Neural cell (in vitro differentiated cells): ENCODE measurements at regions not wholly inside any gene's neighbourhood (a gene's known extent, or its start where the extent isn't known, plus 50 kb on each side); places are given as distances from the start of the nearest gene placed in this dataset.

Experiments
- H2AFZ ChIP-seq: fragments of 200-600, 300-800 bp; sonication (generic), shearing (Covaris generic); 2 replicates; pipeline ENCODE4 v1.6.0; 2014; ENCODE audit warnings: low read depth, mild to moderate bottlenecking, antibody characterized with exemption, low read length, moderate library complexity
- H3F3A ChIP-seq: fragments of 200-600 bp; shearing (Covaris generic); 2 replicates; pipeline ENCODE4 v1.6.1; 2016; ENCODE audit warnings: mild to moderate bottlenecking, moderate library complexity, mixed read lengths, antibody characterized with exemption, low read length; ENCODE audit not compliant: insufficient read depth, poor library complexity, severe bottlenecking
- H3K27ac ChIP-seq: fragments of 200-600, 300-800 bp; sonication (generic), shearing (Covaris generic); 2 replicates; pipeline ENCODE4 v1.5.1; 2014; ENCODE audit warnings: mild to moderate bottlenecking, low read length, moderate library complexity
- H3K27me3 ChIP-seq: fragments of 300-800, 200-600 bp; sonication (generic), shearing (Covaris generic); 2 replicates; pipeline ENCODE4 v1.6.0; 2014; ENCODE audit warnings: mild to moderate bottlenecking, low read depth, low read length, moderate library complexity; ENCODE audit not compliant: insufficient read depth
- H3K36me3 ChIP-seq: fragments of 300-800, 200-600 bp; sonication (generic), shearing (Covaris generic); 2 replicates; pipeline ENCODE4 v1.5.1; 2014; ENCODE audit warnings: mild to moderate bottlenecking, antibody characterized with exemption, low read length, moderate library complexity; ENCODE audit not compliant: insufficient read depth
- H3K4me2 ChIP-seq: fragments of 300-800, 200-600 bp; sonication (generic), shearing (Covaris generic); 2 replicates; pipeline ENCODE4 v1.6.0; 2014; ENCODE audit warnings: mild to moderate bottlenecking, low read length
- H3K4me3 ChIP-seq: fragments of 300-800, 200-600 bp; sonication (generic), shearing (Covaris generic); 2 replicates; pipeline ENCODE4 v1.5.1; 2014; ENCODE audit warnings: mild to moderate bottlenecking, low read length, moderate library complexity
- H3K79me2 ChIP-seq: fragments of 200-600 bp; shearing (Covaris generic); replicated peaks from 2 replicates; pipeline ENCODE4 v1.6.0; 2014; ENCODE audit warnings: mild to moderate bottlenecking, low read length, moderate library complexity; ENCODE audit not compliant: insufficient read depth
- H3K9ac ChIP-seq: fragments of 300-800, 200-600 bp; sonication (generic), shearing (Covaris generic); 2 replicates; pipeline ENCODE4 v1.6.1; 2016; ENCODE audit warnings: mild to moderate bottlenecking, low read length, mixed read lengths
- H3K9me2 ChIP-seq: fragments of 200-600 bp; shearing (Covaris generic); 2 replicates; pipeline ENCODE4 v1.6.1; 2016; ENCODE audit warnings: mild to moderate bottlenecking, low read length, mixed read lengths; ENCODE audit not compliant: insufficient read depth
- H3K9me3 ChIP-seq: fragments of 200-600, 300-800 bp; sonication (generic), shearing (Covaris generic); 2 replicates; pipeline ENCODE4 v1.6.1; 2016; ENCODE audit warnings: mild to moderate bottlenecking, mixed run types, low read length, moderate library complexity, mixed read lengths
- H4K20me1 ChIP-seq: fragments of 200-600 bp; shearing (Covaris generic); 2 replicates; pipeline ENCODE4 v1.6.1; 2016; ENCODE audit warnings: mild to moderate bottlenecking, mixed run types; ENCODE audit not compliant: insufficient read depth
- CTCF ChIP-seq: fragments of 450-650 bp; IDR thresholded peaks from 2 replicates; pipeline ENCODE4 v1.5.1; 2014; ENCODE audit warnings: antibody characterized with exemption, mild to moderate bottlenecking, moderate library complexity; ENCODE audit not compliant: poor library complexity, severe bottlenecking
- EP300 ChIP-seq: fragments of 450-650 bp; conservative IDR thresholded peaks from 2 replicates; pipeline ENCODE4 v1.6.1; 2014; ENCODE audit warnings: antibody characterized with exemption, mild to moderate bottlenecking, moderate library complexity; ENCODE audit not compliant: poor library complexity, severe bottlenecking
- EZH2 ChIP-seq: fragments of 200-600, 300-800 bp; shearing (Covaris generic), sonication (generic); IDR thresholded peaks from 2 replicates; pipeline ENCODE4 v1.6.1; 2014; ENCODE audit warnings: antibody characterized with exemption, low read length, borderline replicate concordance, mild to moderate bottlenecking; ENCODE audit not compliant: insufficient read depth, poor library complexity, severe bottlenecking
- MXI1 ChIP-seq: fragments of 450-650 bp; conservative IDR thresholded peaks from 2 replicates; pipeline ENCODE4 v1.6.1; 2014; ENCODE audit warnings: antibody characterized with exemption, mild to moderate bottlenecking; ENCODE audit not compliant: poor library complexity, severe bottlenecking
- POLR2AphosphoS5 ChIP-seq: IDR thresholded peaks from 2 replicates; pipeline ENCODE4 v1.6.1; 2012
- RAD21 ChIP-seq: fragments of 450-650 bp; conservative IDR thresholded peaks from 2 replicates; pipeline ENCODE4 v1.6.1; 2014; ENCODE audit warnings: antibody characterized with exemption, mild to moderate bottlenecking, moderate library complexity
- REST ChIP-seq: IDR thresholded peaks from 2 replicates; pipeline ENCODE4 v1.6.1; 2012; ENCODE audit warnings: borderline replicate concordance
- SMC3 ChIP-seq: fragments of 450-650 bp; conservative IDR thresholded peaks from 2 replicates; pipeline ENCODE4 v1.6.1; 2014; ENCODE audit warnings: antibody characterized with exemption, mild to moderate bottlenecking, moderate library complexity; ENCODE audit not compliant: poor library complexity
- TAF1 ChIP-seq: IDR thresholded peaks from 2 replicates; pipeline ENCODE4 v1.6.1; 2012; ENCODE audit warnings: low read depth

- no peaks in the 10 kb centered on the region for H3K79me2 ChIP-seq
- no peaks in the 10 kb centered on the region for H3K9me2 ChIP-seq
- no peaks in the 10 kb centered on the region for H3F3A ChIP-seq
- no peaks in the 10 kb centered on the region for H3K27me3 ChIP-seq
- no peak overlapping the region for H3K4me2 ChIP-seq
- H4K20me1 ChIP-seq = no peaks in the 10 kb centered on the region
- H3K36me3 ChIP-seq = no peaks in the 10 kb centered on the region
- no peak overlapping the region for H3K9ac ChIP-seq
- no peak overlapping the region for H2AFZ ChIP-seq
- peak; percentile 38 for TF ChIP-seq REST
- TF ChIP-seq TAF1 = no peak
- no peak for TF ChIP-seq EZH2
- peak; percentile 97 for TF ChIP-seq EP300
- TF ChIP-seq RAD21 = peak; percentile 12
- TF ChIP-seq POLR2AphosphoS5 = peak; percentile 74
- peak overlapping the region; percentile 28 for H3K4me3 ChIP-seq
- no peaks in the 10 kb centered on the region for H3K9me3 ChIP-seq
- peak overlapping the region; percentile 30 for H3K27ac ChIP-seq
These were observed 112.1 kb downstream of the LACC1 start for GRCh38 chr13:43991773-43992201.

DNA sequence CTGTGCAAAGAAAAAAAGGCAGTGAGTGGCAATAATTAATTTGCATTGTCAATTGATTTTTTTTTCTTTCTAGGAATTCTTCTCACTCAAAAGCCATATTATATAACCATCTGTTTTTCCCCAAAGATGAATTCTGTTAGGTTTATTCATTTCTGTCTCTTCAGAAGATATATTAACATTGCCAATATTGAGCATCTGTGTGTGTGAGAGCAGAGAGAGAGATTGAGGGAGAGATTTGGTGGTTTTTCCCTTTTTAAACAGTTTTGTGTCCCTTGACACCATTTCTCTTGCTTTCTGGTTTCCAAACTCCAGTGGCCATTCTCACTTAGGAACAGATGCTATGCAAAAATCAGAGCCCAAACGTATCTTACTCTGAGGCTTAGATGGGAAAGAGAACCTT lies 112.5 kb downstream of the LACC1 start:
- H3K36me3 ChIP-seq = no peaks in the 10 kb centered on the region
- peak overlapping the region; percentile 30 for H3K27ac ChIP-seq
- no peaks in the 10 kb centered on the region for H3K27me3 ChIP-seq
- H3K9me3 ChIP-seq = no peaks in the 10 kb centered on the region
- H3K9me2 ChIP-seq = no peaks in the 10 kb centered on the region
- no peak overlapping the region for H2AFZ ChIP-seq
- H3K9ac ChIP-seq = no peak overlapping the region
- no peaks in the 10 kb centered on the region for H3K79me2 ChIP-seq
- H3F3A ChIP-seq = no peaks in the 10 kb centered on the region
- H3K4me3 ChIP-seq = no peak overlapping the region
- no peaks in the 10 kb centered on the region for H4K20me1 ChIP-seq
- TF ChIP-seq MXI1 = no peak
- TF ChIP-seq POLR2AphosphoS5 = no peak
- no peak for TF ChIP-seq TAF1
- TF ChIP-seq EZH2 = no peak
- no peak for TF ChIP-seq RAD21
- no peak for TF ChIP-seq SMC3
- TF ChIP-seq EP300 = no peak
- TF ChIP-seq CTCF = no peak
- no peak overlapping the region for H3K4me2 ChIP-seq
